ENCODE measurements at regions not wholly inside any gene's neighbourhood (a gene's known extent, or its start where the extent isn't known, plus 50 kb on each side); places are given as distances from the start of the nearest gene placed in this dataset.

DNA sequence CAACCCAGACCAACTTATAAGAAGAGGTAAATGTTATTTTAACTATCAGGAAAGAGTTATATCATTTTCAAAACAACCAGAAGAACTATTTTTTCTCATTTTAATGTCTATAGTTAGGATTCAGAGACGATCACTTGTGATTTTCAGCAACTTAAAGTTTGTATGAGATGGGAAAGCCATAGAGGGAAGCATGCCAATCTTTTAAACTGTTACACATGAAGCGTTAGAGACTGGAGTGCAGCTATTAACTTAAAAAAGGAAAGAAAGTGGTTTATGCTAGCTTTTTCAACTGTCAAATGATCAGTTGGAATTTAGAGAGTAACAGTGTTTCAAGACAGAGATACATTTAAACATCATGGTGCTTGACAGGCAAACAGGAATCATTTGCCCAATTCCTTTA lies 91.7 kb upstream of the LPP start:
- CTCF ChIA-PET = no interaction called here
- in situ Hi-C loops (cut with HindIII; ENCODE audit: low pct_unique_long_range_greater_than_20kb, low sequenced_read_pairs) (no loop called here), intact Hi-C loops (cut with micrococcal nuclease; ENCODE audit: unreplicated experiment) (no loop called here)
- TF ChIP-seq, protein P1, sequence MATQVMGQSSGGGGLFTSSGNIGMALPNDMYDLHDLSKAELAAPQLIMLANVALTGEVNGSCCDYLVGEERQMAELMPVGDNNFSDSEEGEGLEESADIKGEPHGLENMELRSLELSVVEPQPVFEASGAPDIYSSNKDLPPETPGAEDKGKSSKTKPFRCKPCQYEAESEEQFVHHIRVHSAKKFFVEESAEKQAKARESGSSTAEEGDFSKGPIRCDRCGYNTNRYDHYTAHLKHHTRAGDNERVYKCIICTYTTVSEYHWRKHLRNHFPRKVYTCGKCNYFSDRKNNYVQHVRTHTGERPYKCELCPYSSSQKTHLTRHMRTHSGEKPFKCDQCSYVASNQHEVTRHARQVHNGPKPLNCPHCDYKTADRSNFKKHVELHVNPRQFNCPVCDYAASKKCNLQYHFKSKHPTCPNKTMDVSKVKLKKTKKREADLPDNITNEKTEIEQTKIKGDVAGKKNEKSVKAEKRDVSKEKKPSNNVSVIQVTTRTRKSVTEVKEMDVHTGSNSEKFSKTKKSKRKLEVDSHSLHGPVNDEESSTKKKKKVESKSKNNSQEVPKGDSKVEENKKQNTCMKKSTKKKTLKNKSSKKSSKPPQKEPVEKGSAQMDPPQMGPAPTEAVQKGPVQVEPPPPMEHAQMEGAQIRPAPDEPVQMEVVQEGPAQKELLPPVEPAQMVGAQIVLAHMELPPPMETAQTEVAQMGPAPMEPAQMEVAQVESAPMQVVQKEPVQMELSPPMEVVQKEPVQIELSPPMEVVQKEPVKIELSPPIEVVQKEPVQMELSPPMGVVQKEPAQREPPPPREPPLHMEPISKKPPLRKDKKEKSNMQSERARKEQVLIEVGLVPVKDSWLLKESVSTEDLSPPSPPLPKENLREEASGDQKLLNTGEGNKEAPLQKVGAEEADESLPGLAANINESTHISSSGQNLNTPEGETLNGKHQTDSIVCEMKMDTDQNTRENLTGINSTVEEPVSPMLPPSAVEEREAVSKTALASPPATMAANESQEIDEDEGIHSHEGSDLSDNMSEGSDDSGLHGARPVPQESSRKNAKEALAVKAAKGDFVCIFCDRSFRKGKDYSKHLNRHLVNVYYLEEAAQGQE (IDR thresholded peaks at IDR 0.05; ENCODE audit: insufficient read depth in 1 of 2, low read depth in 2 of 2, low read length in 1 of 2) = no peak
- TF ChIP-seq, protein P2, sequence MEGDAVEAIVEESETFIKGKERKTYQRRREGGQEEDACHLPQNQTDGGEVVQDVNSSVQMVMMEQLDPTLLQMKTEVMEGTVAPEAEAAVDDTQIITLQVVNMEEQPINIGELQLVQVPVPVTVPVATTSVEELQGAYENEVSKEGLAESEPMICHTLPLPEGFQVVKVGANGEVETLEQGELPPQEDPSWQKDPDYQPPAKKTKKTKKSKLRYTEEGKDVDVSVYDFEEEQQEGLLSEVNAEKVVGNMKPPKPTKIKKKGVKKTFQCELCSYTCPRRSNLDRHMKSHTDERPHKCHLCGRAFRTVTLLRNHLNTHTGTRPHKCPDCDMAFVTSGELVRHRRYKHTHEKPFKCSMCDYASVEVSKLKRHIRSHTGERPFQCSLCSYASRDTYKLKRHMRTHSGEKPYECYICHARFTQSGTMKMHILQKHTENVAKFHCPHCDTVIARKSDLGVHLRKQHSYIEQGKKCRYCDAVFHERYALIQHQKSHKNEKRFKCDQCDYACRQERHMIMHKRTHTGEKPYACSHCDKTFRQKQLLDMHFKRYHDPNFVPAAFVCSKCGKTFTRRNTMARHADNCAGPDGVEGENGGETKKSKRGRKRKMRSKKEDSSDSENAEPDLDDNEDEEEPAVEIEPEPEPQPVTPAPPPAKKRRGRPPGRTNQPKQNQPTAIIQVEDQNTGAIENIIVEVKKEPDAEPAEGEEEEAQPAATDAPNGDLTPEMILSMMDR (IDR thresholded peaks at IDR 0.05) = no peak
- Histone ChIP-seq H3K4me3 (ENCODE audit: low read depth in 2 of 2, low read length in 2 of 2) (no peak overlapping the region), H3K27ac (ENCODE audit: low read length) (no peak overlapping the region), H3K27me3 (ENCODE audit: control insufficient read depth, insufficient read depth, low read length) (no peaks in the 10 kb centered on the region), H3K4me1 (ENCODE audit: control insufficient read depth, insufficient read depth, low read length) (no peaks in the 10 kb centered on the region), H3K36me3 (ENCODE audit: control insufficient read depth, insufficient read depth, low read length) (no peaks in the 10 kb centered on the region), H3K9me3 (ENCODE audit: control insufficient read depth, insufficient read depth, low read depth, low read length) (no peaks in the 10 kb centered on the region)
- POLR2A ChIA-PET = interaction anchor here (0.7 to 1.1 kb wide), 2 partner anchors 10 to 60 kb away, joined by 3 read pairs; no protein-coding TSS in a partner anchor
- BruUV-seq (replicated peaks) = no TSS peak
- DNase-seq (ENCODE audit: low read depth, low spot score) (no peak), ATAC-seq (no peak)

DNA sequence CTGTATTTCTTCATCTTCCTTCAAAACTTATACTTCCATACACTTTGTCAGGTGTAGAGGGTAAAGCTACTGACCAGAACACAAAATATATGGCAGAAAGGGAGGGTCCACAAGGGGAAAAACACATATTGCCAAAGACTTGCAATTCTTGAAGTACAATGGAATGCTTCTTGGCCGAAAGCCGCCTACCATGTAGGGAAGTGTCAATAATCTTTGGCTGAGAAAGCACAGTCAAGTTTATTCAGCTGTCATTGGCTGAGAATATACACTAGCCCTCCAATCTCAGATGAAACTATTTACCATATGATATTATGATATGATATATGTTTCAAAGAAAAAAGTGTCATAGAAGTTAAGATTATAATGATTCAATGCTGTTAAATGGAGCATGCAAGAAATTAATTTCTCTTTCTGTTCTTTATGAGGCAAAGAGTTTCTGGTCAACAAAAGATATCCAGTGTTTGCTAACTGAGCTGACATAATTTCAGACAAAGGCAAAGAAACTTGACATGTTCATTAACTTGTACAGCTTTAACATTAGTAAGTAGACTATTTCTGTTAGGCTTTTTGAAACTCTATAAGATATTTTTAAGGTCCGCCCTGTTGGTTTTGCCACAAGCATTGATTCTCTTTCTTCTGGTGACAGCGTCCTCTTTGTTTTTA lies 89.0 kb upstream of the LPP start:
- Histone ChIP-seq H3K9me3 (ENCODE audit: control insufficient read depth, insufficient read depth, low read depth, low read length) (no peaks in the 10 kb centered on the region), H3K36me3 (ENCODE audit: control insufficient read depth, insufficient read depth, low read length) (no peaks in the 10 kb centered on the region), H3K4me1 (ENCODE audit: control insufficient read depth, insufficient read depth, low read length) (no peaks in the 10 kb centered on the region), H3K27me3 (ENCODE audit: control insufficient read depth, insufficient read depth, low read length) (no peaks in the 10 kb centered on the region), H3K4me3 (ENCODE audit: low read depth in 2 of 2, low read length in 2 of 2) (no peak overlapping the region), H3K27ac (ENCODE audit: low read length) (no peak overlapping the region)
- TF ChIP-seq SIN3A (IDR thresholded peaks at IDR 0.05; ENCODE audit: borderline replicate concordance, insufficient read depth, low read depth, low read length) (no peak), TCF7L2 (IDR thresholded peaks at IDR 0.05; ENCODE audit: low read depth, low read length) (no peak)
- TF ChIP-seq, protein P1 (IDR thresholded peaks at IDR 0.05; ENCODE audit: insufficient read depth in 1 of 2, low read depth in 2 of 2, low read length in 1 of 2) = no peak
- intact Hi-C loops (cut with micrococcal nuclease; ENCODE audit: unreplicated experiment) (no loop called here), in situ Hi-C loops (cut with HindIII; ENCODE audit: low pct_unique_long_range_greater_than_20kb, low sequenced_read_pairs) (no loop called here)
- BruUV-seq (replicated peaks) = no TSS peak
- POLR2A ChIA-PET = no interaction called here
- CTCF ChIA-PET = no interaction called here
- DNase-seq (ENCODE audit: low read depth, low spot score) = no peak
- no peak for ATAC-seq

Measured in Panc1 (cell line).